ENCODE measurements at regions not wholly inside any gene's neighbourhood (a gene's known extent, or its start where the extent isn't known, plus 50 kb on each side); places are given as distances from the start of the nearest gene placed in this dataset.

GRCh38 chr12:81017792-81018191 is 60.1 kb upstream of the ACSS3 start:
- Histone ChIP-seq H3K56ac (replicated peaks; ENCODE audit: insufficient read length, low read depth, low read length) (no peak overlapping the region), H2BK120ac (replicated peaks; ENCODE audit: low read depth, low read length) (no peak overlapping the region), H2AK5ac (ENCODE audit: low read depth, low read length) (no peak overlapping the region), H3K27ac (ENCODE audit: low read depth, low read length) (no peak overlapping the region), H3K27me3 (replicated peaks in 1 of 4; ENCODE audit: control insufficient read depth in 3 of 4, extremely low read depth in 1 of 4, insufficient read depth in 3 of 4, low read length in 3 of 4) (no peaks in the 10 kb centered on the region), H3K4ac (replicated peaks; ENCODE audit: insufficient read length, low read depth, low read length) (no peak overlapping the region), H2BK12ac (ENCODE audit: low read depth, low read length) (no peak overlapping the region), H3K14ac (ENCODE audit: insufficient read length) (no peak overlapping the region), H4K8ac (ENCODE audit: extremely low read depth, insufficient read depth, low read length) (no peak overlapping the region), H3K79me1 (ENCODE audit: low read depth, low read length) (no peaks in the 10 kb centered on the region), H2BK5ac (ENCODE audit: low read depth, low read length) (no peak overlapping the region), H3K23me2 (ENCODE audit: low read depth, low read length) (no peaks in the 10 kb centered on the region), H3K4me2 (ENCODE audit: insufficient read depth in 1 of 2, low read depth in 2 of 2, low read length in 2 of 2) (no peak overlapping the region), H3K9me3 (ENCODE audit: insufficient read depth in 2 of 2, low read depth in 1 of 2, low read length in 1 of 2) (no peaks in the 10 kb centered on the region), H3K23ac (ENCODE audit: insufficient read length) (no peak overlapping the region), H3K36me3 (ENCODE audit: control insufficient read depth in 2 of 4, insufficient read depth in 4 of 4, low read length in 3 of 4) (no peaks in the 10 kb centered on the region), H4K5ac (ENCODE audit: insufficient read length, low read depth, low read length) (no peak overlapping the region), H2BK15ac (ENCODE audit: low read length) (no peak overlapping the region), H4K20me1 (replicated peaks in 1 of 2; ENCODE audit: control insufficient read depth in 1 of 2, insufficient read depth in 2 of 2, low read length in 2 of 2) (no peaks in the 10 kb centered on the region), H3K9ac (replicated peaks in 1 of 4; ENCODE audit: extremely low read depth in 1 of 4, low read depth in 3 of 4, low read length in 3 of 4) (no peak overlapping the region), H4K91ac (replicated peaks; ENCODE audit: insufficient read length, low read length) (no peak overlapping the region), H3K18ac (ENCODE audit: extremely low read depth, low read length) (no peak overlapping the region), H2AFZ (ENCODE audit: low read length) (no peak overlapping the region), H2BK20ac (ENCODE audit: low read length) (no peak overlapping the region), H3K4me1 (replicated peaks in 1 of 4; ENCODE audit: control insufficient read depth in 3 of 4, insufficient read depth in 4 of 4, low read length in 3 of 4) (no peaks in the 10 kb centered on the region), H3K4me3 (ENCODE audit: extremely low read depth in 1 of 4, insufficient read depth in 2 of 4, low read depth in 3 of 4, low read length in 4 of 4) (no peak overlapping the region), H3K79me2 (ENCODE audit: control insufficient read depth in 1 of 2, insufficient read depth in 2 of 2, low read length in 2 of 2) (no peaks in the 10 kb centered on the region)
- no peak for FAIRE-seq
- WGBS, 2 experiments (ENCODE audit: extremely low coverage in 1 of 2, insufficient coverage in 1 of 2, insufficient read length in 1 of 2, insufficient replicate concordance in 2 of 2, low coverage in 1 of 2, low lambda C conversion rate in 2 of 2, missing lambda C conversion rate in 1 of 2): 96% methylated on average over 2 of the region's 3 CpGs; no CpG with 5 or more reads in 1 of the 2 experiments
- DNase-seq (ENCODE audit: low read depth in 1 of 2, low spot score in 2 of 2): no peak
- TF ChIP-seq CHD2 (IDR thresholded peaks at IDR 0.05; ENCODE audit: low read length) (no peak), PHF8 (conservative IDR thresholded peaks at IDR 0.05; ENCODE audit: low read depth, low read length) (no peak), BACH1 (IDR thresholded peaks at IDR 0.05; ENCODE audit: low read length) (no peak), BCL11A (IDR thresholded peaks at IDR 0.05; ENCODE audit: low read depth in 2 of 2, low read length in 2 of 2) (no peak), BRCA1 (IDR thresholded peaks at IDR 0.05; ENCODE audit: low read depth, low read length) (no peak), CREB1 (IDR thresholded peaks at IDR 0.05) (no peak), SIRT6 (IDR thresholded peaks at IDR 0.05; ENCODE audit: low read length) (no peak), SP2 (IDR thresholded peaks at IDR 0.05; ENCODE audit: low read length) (no peak), GTF2F1 (IDR thresholded peaks at IDR 0.05; ENCODE audit: borderline replicate concordance, low read depth, low read length) (no peak), RNF2 (IDR thresholded peaks at IDR 0.05; ENCODE audit: borderline replicate concordance, low read depth, low read length, missing control alignments, poor library complexity, severe bottlenecking) (no peak)
- CTCF ChIA-PET (ENCODE audit: partially characterized antibody): no interaction called here
- POLR2A ChIA-PET (ENCODE audit: partially characterized antibody): no interaction called here
